ENCODE measurements at regions not wholly inside any gene's neighbourhood (a gene's known extent, or its start where the extent isn't known, plus 50 kb on each side); places are given as distances from the start of the nearest gene placed in this dataset.

DNA sequence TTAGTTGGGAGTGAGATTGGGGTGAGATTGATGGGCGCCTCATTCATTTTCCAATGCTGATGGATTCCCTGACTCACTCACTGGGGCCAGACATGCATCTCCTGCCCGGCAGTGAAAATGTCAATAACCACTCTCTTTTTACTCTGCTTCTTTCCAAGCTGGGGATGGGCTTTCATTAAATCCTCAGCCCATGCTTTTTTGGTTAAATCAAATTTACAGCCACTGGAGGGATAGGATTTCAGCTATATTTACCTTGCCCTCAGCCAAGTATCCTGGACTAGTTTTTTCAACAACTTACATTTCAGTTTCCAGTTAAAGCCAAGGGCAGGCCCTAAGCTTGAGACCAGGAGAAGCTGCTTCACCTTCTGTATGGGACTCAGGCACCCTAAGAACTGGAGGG, 162.8 kb downstream of the TSN start:
- Mint-ChIP-seq H3K9me3 (peaks cover 2% of the 10 kb centered on the region), H3K27me3 (peaks cover 1% of the 10 kb centered on the region), H3K27ac (no peak overlapping the region), H3K4me3 (no peak overlapping the region), H3K36me3 (no peaks in the 10 kb centered on the region), H3K4me1 (no peaks in the 10 kb centered on the region)
- no peak for ATAC-seq (ENCODE audit: low read depth)
- POLR2A ChIA-PET = no interaction called here
- no peak for DNase-seq

DNA sequence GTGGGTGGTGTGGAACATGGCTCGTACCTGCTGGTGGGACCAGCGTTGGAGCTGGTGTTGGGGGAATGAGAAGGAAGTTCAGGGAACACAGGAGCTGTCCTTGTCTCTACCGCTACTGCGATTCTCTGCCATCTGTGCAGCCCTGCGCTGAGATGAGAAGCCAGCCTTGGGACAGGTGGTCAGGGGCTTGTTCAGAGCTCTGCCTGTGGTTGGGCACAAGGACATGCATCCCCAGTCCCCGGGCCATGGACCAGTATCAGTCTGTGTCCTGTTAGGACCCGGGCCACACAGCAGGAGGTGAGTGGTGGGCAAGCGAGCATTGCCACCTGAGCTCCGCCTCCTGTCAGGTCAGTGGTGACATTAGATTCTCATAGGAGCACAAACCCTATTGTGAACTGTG, 164.4 kb downstream of the TSN start:
- Mint-ChIP-seq H3K4me1 (no peaks in the 10 kb centered on the region), H3K4me3 (no peak overlapping the region), H3K9me3 (peaks cover 2% of the 10 kb centered on the region), H3K36me3 (no peaks in the 10 kb centered on the region), H3K27ac (no peak overlapping the region), H3K27me3 (peaks cover 3% of the 10 kb centered on the region)
- POLR2A ChIA-PET = no interaction called here
- DNase-seq = no peak
- ATAC-seq (ENCODE audit: low read depth) = no peak

DNA sequence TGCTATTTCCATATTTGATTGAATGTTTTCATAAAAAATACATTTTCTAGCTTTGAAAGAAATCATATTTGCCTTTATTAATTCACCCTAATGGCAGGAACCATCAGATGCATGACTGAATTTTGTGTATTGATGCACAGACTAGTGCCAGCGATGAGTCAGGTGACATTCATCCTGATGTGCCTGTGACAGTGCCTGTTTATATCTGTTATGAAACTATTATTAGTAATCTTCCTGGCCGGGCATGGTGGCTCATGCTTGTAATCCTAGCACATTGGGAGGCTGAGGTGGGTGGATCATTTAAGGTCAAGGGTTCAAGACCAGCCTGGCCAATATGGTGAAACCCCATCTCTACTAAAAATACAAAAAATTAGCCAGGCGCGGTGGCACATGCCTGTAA, 170.0 kb downstream of the TSN start:
- peaks cover 3% of the 10 kb centered on the region for H3K27me3 Mint-ChIP-seq
- peaks cover under 1% of the 10 kb centered on the region for H3K9me3 Mint-ChIP-seq
- no peak for DNase-seq
- H3K4me1 Mint-ChIP-seq = no peaks in the 10 kb centered on the region
- H3K27ac Mint-ChIP-seq = no peak overlapping the region
- H3K36me3 Mint-ChIP-seq = no peaks in the 10 kb centered on the region
- no peak for ATAC-seq (ENCODE audit: low read depth)
- H3K4me3 Mint-ChIP-seq = no peak overlapping the region
- POLR2A ChIA-PET = no interaction called here

DNA sequence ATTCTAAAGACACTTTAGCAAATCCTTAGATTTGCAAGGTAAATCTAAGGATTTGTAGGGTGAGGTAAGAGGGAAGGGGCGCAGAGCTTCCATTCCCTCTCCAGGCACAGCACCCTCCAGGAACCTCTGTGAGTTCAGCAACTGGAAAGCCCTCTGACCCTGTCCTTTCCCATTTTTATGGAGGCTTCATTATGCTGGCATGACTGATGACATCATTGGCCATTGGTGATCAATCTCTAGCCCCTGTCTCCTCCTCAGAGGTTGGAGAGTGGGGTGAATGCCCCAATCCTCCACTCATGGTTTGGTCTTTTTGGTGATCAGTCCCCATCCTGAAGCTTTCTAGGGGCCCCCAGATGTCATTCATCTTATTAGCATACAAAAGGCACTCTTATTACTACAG, 187.8 kb downstream of the TSN start:
- ATAC-seq (ENCODE audit: low read depth) (no peak), DNase-seq (no peak)
- Mint-ChIP-seq H3K4me1 (no peaks in the 10 kb centered on the region), H3K36me3 (no peaks in the 10 kb centered on the region), H3K27me3 (peaks cover 7% of the 10 kb centered on the region), H3K4me3 (no peak overlapping the region), H3K9me3 (no peaks in the 10 kb centered on the region), H3K27ac (no peak overlapping the region)
- POLR2A ChIA-PET = no interaction called here

DNA sequence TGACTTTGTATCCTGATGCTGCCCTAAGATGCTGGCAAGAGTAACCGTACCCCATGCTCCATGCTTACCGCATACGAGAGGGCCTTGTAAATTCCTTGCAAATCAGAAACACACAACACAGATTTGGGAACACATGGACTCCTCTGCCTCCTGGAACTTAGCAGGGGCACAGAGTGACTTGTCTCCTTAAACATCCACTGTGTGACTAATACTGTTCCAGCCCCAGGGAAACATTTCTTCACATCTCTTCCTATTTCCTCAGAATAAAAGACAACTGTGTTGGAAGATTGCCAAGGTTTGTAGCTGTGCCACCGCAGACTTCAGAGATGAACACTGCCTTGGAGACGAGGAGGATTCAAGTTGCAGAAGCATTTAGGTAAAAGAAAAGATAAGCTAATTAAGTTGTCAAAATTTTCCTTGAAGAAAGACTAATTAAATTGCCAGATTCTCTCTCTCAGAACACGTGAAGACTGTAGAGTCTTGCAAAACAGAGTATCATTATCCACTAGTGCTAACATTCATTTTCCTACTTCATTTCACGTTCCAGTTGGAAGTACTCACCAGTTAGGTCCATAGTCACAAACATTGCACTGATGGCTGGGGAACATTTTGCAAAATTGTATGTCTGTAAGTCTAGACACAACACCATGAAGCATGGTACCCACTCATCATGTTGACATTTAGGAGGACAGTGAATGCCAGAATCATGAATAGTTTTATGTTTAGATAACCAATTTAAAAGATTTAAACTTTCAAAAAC, 188.8 kb downstream of the TSN start:
- Mint-ChIP-seq H3K27me3 (peaks cover 7% of the 10 kb centered on the region), H3K4me1 (no peaks in the 10 kb centered on the region), H3K27ac (no peak overlapping the region), H3K36me3 (no peaks in the 10 kb centered on the region), H3K4me3 (no peak overlapping the region), H3K9me3 (no peaks in the 10 kb centered on the region)
- no peak for DNase-seq
- ATAC-seq (ENCODE audit: low read depth) = no peak
- POLR2A ChIA-PET = no interaction called here

DNA sequence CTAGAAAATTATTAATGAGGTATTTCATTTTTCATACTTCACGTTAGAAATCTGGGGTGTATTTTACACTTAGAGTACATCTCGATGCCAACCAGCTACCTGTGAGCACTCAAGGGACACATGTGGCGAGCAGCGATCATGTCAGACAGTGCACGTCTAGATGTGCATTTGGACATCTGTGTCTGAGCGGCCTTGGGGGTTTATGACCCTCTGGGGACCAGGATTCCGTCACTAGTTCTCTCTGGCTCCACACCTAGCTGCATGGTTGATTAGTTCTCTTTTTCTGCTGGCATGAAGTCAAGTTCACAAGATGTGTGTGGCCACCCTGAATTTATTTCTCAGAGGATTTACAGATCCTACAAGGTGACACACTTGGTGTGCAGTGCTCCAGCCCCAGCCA, 192.2 kb downstream of the TSN start:
- Mint-ChIP-seq H3K27ac (no peak overlapping the region), H3K27me3 (peaks cover 7% of the 10 kb centered on the region), H3K36me3 (no peaks in the 10 kb centered on the region), H3K4me1 (no peaks in the 10 kb centered on the region), H3K4me3 (no peak overlapping the region), H3K9me3 (no peaks in the 10 kb centered on the region)
- POLR2A ChIA-PET = no interaction called here
- ATAC-seq (ENCODE audit: low read depth) = no peak
- no peak for DNase-seq

DNA sequence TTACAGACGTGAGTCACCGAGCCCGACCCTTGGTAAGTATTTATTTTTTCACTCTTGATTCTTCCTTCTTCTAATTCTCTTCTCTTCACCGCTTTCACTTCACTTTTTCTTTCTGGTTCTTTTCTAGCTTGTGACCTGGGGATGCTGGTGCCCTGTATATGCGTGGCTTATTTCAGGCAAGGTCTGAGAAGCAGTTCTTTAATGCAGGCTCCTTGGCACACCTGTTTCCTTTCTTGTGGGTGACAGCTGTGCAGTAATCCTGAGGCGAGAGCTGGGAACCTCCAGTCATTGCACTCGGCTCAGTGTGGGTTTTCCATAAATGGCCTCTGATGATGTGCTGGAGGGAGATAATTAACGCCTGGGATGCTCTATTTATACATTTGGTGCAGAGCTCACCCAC, 193.8 kb downstream of the TSN start:
- no peak for ATAC-seq (ENCODE audit: low read depth)
- no peak overlapping the region for H3K4me3 Mint-ChIP-seq
- peaks cover 4% of the 10 kb centered on the region for H3K27me3 Mint-ChIP-seq

DNA sequence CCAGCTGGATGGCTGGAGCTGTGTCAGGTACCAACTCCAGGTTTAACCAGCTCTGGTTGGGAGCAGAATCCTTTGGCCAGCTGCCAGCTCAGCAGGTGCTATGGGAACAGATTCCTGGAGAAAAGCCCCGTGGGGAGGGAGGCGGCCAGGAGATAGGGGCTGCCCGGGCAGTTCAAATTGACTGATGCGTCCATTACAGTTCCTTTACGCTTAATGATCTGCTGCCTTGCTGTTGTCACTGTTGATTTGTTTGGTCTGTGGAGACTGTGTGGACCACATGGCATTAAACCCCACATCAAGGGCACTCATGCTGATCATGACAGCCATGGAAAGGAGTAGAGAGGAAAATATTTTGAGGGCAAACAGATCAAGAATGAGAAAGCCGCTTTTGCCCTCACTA, 200.0 kb downstream of the TSN start:
- no peak for ATAC-seq (ENCODE audit: low read depth)
- Mint-ChIP-seq H3K36me3 (no peaks in the 10 kb centered on the region), H3K27me3 (peaks cover 2% of the 10 kb centered on the region), H3K27ac (no peak overlapping the region), H3K4me3 (no peak overlapping the region), H3K4me1 (no peaks in the 10 kb centered on the region), H3K9me3 (no peaks in the 10 kb centered on the region)
- no peak for DNase-seq
- POLR2A ChIA-PET = no interaction called here

More for the DNA sequence above, 193.8 kb downstream of the TSN start:
- Mint-ChIP-seq H3K27ac (no peak overlapping the region), H3K4me1 (no peaks in the 10 kb centered on the region), H3K9me3 (no peaks in the 10 kb centered on the region), H3K36me3 (no peaks in the 10 kb centered on the region)
- POLR2A ChIA-PET = no interaction called here
- no peak for DNase-seq

DNA sequence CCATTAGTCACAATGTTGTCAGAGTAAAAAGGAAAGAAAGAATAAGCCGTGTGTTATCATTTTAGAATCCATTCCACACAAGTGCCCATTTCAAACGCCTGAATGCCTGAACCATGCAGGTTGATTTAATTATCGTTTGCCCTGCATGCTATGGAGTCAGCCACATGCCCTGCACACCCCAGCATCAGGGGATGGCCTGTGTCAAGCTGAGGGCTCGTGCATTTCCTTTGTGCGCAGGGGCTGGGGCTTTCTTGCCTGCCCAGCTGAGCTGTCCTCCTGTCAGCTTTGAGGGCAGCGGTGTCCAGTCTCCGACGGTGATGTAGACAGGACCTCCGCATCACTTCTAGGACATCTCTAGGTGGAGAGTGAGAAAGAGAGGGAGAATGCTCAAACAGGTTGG, 200.4 kb downstream of the TSN start:
- peaks cover 2% of the 10 kb centered on the region for H3K27me3 Mint-ChIP-seq
- ATAC-seq (ENCODE audit: low read depth) = no peak

DNA sequence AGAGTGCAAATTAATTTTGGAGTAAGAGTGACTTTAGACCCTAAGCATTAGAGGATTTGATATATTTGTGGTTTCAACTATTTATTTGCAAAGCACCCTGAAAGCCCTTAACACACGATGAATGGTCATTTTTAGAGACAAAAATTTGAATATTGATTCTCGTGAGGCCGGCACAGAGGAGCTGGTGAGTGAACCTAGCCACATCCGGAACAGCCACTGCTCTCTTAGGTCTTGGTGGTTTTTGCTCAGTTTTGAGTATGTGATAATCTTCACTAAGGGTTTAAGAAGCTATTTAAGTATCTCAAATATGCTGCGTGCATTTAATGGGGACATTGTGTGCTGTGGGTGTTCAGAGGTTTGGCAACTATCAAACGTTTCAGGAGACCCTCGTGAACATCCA, 204.8 kb downstream of the TSN start:
- Mint-ChIP-seq H3K4me3 (no peak overlapping the region), H3K36me3 (no peaks in the 10 kb centered on the region), H3K9me3 (no peaks in the 10 kb centered on the region), H3K4me1 (no peaks in the 10 kb centered on the region), H3K27ac (no peak overlapping the region), H3K27me3 (no peaks in the 10 kb centered on the region)
- POLR2A ChIA-PET = no interaction called here
- no peak for ATAC-seq (ENCODE audit: low read depth)
- no peak for DNase-seq

More for the DNA sequence above, 200.4 kb downstream of the TSN start:
- Mint-ChIP-seq H3K36me3 (no peaks in the 10 kb centered on the region), H3K9me3 (no peaks in the 10 kb centered on the region), H3K4me3 (no peak overlapping the region), H3K4me1 (no peaks in the 10 kb centered on the region), H3K27ac (no peak overlapping the region)
- DNase-seq = no peak
- POLR2A ChIA-PET = no interaction called here

DNA sequence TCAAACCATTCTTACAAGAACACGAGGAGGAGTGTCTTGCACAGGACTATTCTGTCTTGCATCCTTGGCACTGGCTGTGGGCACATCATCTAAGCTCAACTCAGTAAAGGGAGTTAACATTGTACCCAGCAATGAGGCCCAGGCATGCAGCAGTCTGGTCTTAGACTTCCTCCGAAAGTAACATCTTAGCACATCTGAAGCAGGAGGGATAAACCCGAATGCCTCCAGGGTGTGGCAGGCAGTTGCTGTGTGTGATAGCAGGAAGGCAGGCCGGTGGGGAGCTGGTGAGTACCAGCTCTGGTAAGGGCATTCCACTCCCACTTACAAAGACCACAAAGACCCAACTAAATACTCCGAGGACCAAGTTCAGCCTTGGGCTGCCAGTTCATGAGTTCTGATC, 206.3 kb downstream of the TSN start:
- Mint-ChIP-seq H3K27me3 (peaks cover 2% of the 10 kb centered on the region), H3K9me3 (no peaks in the 10 kb centered on the region), H3K27ac (no peak overlapping the region), H3K4me3 (no peak overlapping the region), H3K4me1 (peaks cover 2% of the 10 kb centered on the region), H3K36me3 (no peaks in the 10 kb centered on the region)
- DNase-seq (no peak), ATAC-seq (ENCODE audit: low read depth) (no peak)
- POLR2A ChIA-PET = no interaction called here

DNA sequence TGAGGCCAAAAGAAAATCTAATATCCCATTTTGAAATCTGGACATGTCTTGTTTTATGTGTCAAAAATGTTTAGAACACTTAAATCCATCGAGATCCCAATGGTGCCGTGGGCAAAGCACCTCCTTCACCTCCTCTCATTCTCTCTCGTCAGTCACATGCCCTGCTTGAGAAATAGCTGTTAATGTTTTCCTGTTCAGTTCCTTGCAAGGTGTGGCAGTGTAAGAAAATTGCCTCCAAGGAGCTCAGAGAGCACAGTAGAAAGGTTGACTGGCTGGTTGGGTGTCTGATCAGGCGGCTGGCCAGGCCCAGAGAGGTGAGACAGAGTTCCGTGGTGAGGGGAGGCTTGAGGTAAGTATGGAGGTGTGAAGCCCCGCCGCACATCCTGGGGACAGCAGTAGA, 210.2 kb downstream of the TSN start:
- H3K27me3 Mint-ChIP-seq = peaks cover 11% of the 10 kb centered on the region
- ATAC-seq (ENCODE audit: low read depth) = no peak
- no peaks in the 10 kb centered on the region for H3K9me3 Mint-ChIP-seq
- H3K4me3 Mint-ChIP-seq = no peak overlapping the region
- H3K4me1 Mint-ChIP-seq = peaks cover 2% of the 10 kb centered on the region
- no peaks in the 10 kb centered on the region for H3K36me3 Mint-ChIP-seq
- H3K27ac Mint-ChIP-seq = no peak overlapping the region
- POLR2A ChIA-PET = no interaction called here
- DNase-seq = no peak

DNA sequence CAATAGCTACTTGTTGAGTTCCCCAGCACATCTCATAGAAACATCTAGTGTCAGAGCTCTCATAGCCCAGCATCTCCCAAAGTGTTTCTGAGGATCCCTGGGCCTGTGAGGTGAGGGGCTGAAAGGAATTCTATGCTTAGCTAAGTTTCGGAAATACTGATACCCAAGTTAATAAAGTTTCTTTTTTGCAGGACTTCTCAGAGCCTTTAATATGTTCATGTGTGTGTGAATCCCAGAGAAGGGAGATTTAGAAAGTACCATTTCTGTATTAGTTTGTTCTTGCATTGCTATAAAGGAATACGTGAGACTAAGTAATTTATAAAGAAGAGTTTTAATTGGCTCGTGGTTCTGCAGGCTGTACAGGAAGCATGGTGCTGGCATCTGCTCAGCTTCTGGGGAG, 211.2 kb downstream of the TSN start:
- Mint-ChIP-seq H3K4me3 (no peak overlapping the region), H3K36me3 (no peaks in the 10 kb centered on the region), H3K9me3 (no peaks in the 10 kb centered on the region), H3K27ac (no peak overlapping the region), H3K27me3 (peaks cover 11% of the 10 kb centered on the region), H3K4me1 (peaks cover 2% of the 10 kb centered on the region)
- POLR2A ChIA-PET = no interaction called here
- DNase-seq = no peak
- ATAC-seq (ENCODE audit: low read depth) = no peak

DNA sequence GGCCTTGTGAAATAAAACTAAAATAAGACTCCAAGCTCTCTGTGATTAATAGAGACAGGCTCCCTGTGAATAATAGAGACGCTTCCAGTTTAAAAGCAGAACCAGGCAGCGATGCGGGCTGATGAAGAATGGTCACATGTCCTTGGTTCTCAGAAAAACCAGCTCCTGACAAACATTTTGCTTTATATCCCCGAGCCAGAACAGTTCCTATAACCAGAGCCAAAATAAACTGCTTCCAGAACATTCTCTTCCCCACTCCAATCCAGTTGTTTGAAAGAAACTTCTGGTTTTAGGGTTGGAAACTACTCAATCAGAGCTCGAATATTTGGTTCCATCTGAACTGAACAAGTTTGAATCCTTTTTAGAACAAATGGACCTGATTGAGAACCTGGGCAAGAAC, 213.7 kb downstream of the TSN start:
- DNase-seq = no peak
- Mint-ChIP-seq H3K27me3 (peaks cover 11% of the 10 kb centered on the region), H3K9me3 (no peaks in the 10 kb centered on the region), H3K4me3 (no peak overlapping the region), H3K36me3 (no peaks in the 10 kb centered on the region), H3K4me1 (peaks cover 2% of the 10 kb centered on the region), H3K27ac (no peak overlapping the region)
- ATAC-seq (ENCODE audit: low read depth) = no peak
- POLR2A ChIA-PET = no interaction called here
